Activated naive CD4-positive, alpha-beta T cell treated with anti-CD3 and anti-CD28 coated beads, Interleukin-2, amount 10 ng/mL, durations not matched to agents 7 days and 5 days (primary cell): ENCODE measurements at regions not wholly inside any gene's neighbourhood (a gene's known extent, or its start where the extent isn't known, plus 50 kb on each side); places are given as distances from the start of the nearest gene placed in this dataset.
"Not testable (repeated sequence)": the region's sequence is repeated elsewhere in the genome, so short reads cannot be mapped to it uniquely, and the experiment has no call there.

Source experiments
- CTCF ChIA-PET: fragments of 350-600 bp; sonication (Branson Sonifier 250); formaldehyde crosslinking; loops from one replicate; lab custom pipeline; 2021; ENCODE audit warnings: antibody characterized with exemption; lab: Charles Lee
- DNase-seq: peaks from one replicate; pipeline ENCODE4 v3.0.0-alpha.2; 2020
- H3K27ac Mint-ChIP-seq: one replicate; pipeline ENCODE4 v1.8.0; 2021; ENCODE audit warnings: mild to moderate bottlenecking, moderate library complexity, mixed read lengths
- H3K27me3 Mint-ChIP-seq: one replicate; pipeline ENCODE4 v1.8.0; 2021; ENCODE audit warnings: mild to moderate bottlenecking, mixed read lengths
- H3K36me3 Mint-ChIP-seq: one replicate; pipeline ENCODE4 v1.8.0; 2021; ENCODE audit warnings: mixed read lengths
- H3K4me1 Mint-ChIP-seq: one replicate; pipeline ENCODE4 v1.8.0; 2021; ENCODE audit warnings: mixed read lengths
- H3K4me3 Mint-ChIP-seq: one replicate; pipeline ENCODE4 v1.8.0; 2021; ENCODE audit warnings: mild to moderate bottlenecking, moderate library complexity, mixed read lengths
- H3K9me3 Mint-ChIP-seq: one replicate; pipeline ENCODE4 v1.8.0; 2021; ENCODE audit warnings: mixed read lengths

DNA sequence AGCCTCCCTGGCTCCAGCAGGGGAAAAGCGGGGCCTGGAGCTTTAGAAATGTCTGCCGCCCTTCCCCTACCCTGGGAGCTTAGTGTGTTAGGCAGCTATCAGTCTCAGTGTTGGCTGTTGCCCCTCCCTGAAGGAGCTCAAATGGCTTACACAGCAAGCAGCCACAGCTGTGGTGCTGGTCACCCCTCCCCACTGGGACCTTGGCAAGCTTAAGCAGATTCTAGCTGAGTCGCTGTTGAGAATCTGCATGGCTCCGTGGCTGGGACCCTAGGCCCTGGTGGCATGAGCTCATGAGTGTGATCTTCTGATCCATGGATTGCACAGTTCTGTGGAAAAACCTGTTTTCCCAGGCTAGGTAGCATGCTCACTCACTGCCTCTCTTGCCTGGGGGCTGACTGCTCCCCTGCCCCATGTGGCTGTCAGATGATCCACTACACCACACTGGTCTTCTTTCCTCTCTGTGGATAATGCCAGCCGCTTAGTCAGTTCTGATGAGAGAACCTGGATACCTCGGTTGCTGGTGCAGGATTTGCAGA is 714.0 kb downstream of the MAFB start:
- no peaks in the 10 kb centered on the region for H3K27me3 Mint-ChIP-seq
- no peak overlapping the region for H3K4me3 Mint-ChIP-seq
- no peaks in the 10 kb centered on the region for H3K36me3 Mint-ChIP-seq
- H3K4me1 Mint-ChIP-seq = no peaks in the 10 kb centered on the region
- no peak for DNase-seq
- peaks cover 10% of the 10 kb centered on the region for H3K9me3 Mint-ChIP-seq
- H3K27ac Mint-ChIP-seq = no peak overlapping the region
- CTCF ChIA-PET = no interaction called here

DNA sequence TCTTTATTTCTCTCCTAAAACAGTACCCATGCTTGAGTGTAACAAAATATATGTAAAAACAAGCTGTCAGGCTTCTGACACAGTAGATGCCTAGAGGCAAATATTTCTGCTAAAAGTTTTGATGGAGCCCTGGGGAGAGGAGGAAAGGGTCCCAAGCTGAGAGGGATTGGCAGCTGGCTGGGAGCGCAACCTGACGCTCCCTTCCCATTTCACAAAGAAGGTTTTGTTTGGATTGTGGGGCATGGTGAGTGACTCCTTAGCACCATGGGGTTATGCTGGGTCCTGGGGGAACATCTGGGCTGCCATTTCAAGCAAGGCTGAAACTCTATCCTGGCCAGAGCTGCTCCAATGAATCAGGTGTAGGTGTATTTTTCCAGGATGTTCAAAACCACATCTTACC is 720.5 kb downstream of the MAFB start:
- CTCF ChIA-PET = no interaction called here
- Mint-ChIP-seq H3K4me3 (no peak overlapping the region), H3K4me1 (no peaks in the 10 kb centered on the region), H3K27ac (no peak overlapping the region), H3K36me3 (no peaks in the 10 kb centered on the region), H3K27me3 (no peaks in the 10 kb centered on the region), H3K9me3 (peaks cover 17% of the 10 kb centered on the region)
- DNase-seq = no peak

DNA sequence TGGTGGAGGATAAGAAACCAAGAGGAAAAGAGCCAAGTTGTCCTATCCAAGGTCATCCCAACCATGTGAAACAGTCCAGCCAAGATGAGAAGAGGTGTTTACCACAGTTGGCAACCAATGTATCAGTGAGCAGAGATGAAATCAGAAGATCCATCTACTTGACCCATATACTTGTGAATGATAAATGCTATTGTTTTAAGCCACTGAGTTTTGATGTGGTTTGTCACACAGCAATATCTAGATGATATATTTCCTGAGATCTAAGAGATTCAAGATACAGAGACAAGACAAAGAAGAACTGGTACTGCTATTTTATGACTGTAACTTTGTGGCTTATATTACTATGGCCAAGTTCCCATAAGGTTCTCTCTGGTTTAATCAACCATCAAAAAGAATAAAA is 721.2 kb downstream of the MAFB start:
- CTCF ChIA-PET = no interaction called here
- Mint-ChIP-seq H3K27ac (no peak overlapping the region), H3K4me1 (no peaks in the 10 kb centered on the region), H3K9me3 (peaks cover 17% of the 10 kb centered on the region), H3K36me3 (no peaks in the 10 kb centered on the region), H3K27me3 (no peaks in the 10 kb centered on the region), H3K4me3 (no peak overlapping the region)
- DNase-seq = no peak

DNA sequence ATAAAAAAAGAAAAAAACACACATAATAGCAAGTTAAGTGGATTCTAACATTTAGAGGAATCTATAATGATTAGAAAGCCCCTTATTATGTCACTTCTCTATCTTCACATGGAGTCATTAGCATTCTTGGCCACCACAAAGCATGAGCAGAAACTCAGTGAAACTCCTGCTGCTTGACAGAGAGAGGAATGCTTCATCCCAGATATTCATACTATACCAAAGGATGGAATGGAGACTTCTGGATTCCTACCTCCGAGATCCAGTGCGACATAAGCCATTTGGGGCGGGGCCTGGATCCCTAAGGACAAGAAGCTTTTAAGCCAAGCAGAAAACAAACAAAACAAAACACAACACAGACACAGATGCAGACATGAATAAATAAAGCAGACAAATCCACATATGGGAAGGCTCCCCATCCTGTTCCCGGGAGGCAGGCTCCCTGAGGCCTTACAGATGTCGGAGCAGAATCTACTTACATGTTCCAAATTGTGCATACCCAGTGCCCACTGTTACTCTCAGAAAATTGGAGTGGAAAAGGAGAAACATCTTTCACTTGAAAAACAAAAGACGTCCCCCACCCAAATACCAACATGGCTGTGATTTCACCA is 727.3 kb downstream of the MAFB start:
- no peaks in the 10 kb centered on the region for H3K36me3 Mint-ChIP-seq
- CTCF ChIA-PET = no interaction called here

DNA sequence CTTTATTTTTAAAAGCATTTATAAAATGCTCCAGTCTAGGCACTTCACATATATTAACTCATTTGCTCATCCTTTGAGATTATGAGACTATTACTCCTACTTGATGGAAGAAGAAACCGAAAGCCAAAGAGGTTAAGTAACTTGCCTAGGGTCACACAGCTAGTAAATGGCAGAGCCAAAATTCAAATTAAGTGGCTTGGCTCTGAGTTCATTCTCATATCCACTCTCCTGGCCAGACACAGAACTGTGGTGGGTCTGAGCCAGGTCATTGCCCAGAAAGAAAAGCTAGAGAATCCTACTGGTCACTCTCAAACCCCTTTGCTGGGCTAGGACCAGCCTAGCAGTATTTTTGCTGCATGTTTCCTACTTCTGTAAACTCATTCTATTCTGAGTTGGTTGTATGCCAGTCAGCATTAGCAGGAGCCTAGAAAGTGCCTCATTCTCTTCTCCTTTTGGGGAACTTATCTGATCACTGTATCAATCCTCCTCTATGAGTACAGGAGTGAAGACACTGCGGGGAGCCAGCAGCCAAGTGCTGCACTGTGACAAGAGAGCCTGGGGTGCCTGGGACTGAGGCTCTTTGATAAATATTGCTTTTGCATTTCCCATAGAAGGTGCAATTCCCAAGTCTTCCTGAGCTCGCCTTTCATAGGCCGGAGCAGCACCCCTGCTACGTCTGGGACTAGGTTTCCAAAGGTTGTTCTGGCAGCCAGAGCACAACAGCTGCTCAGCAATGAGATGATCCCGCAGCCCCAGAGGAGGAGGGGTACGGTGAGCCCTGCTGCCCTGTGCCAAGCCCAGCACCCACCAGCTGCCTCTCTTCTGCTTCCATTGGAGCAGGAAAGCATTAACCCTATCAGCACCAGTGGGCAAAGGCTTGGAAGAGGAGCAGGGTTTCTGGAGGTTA is 728.3 kb downstream of the MAFB start:
- Mint-ChIP-seq H3K36me3 (no peaks in the 10 kb centered on the region), H3K4me3 (no peak overlapping the region), H3K4me1 (no peaks in the 10 kb centered on the region), H3K27me3 (no peaks in the 10 kb centered on the region), H3K27ac (no peak overlapping the region), H3K9me3 (no peaks in the 10 kb centered on the region)
- CTCF ChIA-PET = no interaction called here
- DNase-seq = no peak

More for the DNA sequence above, 727.3 kb downstream of the MAFB start:
- H3K9me3 Mint-ChIP-seq = no peaks in the 10 kb centered on the region
- no peak for DNase-seq
- no peaks in the 10 kb centered on the region for H3K4me1 Mint-ChIP-seq
- no peak overlapping the region for H3K4me3 Mint-ChIP-seq
- no peak overlapping the region for H3K27ac Mint-ChIP-seq
- no peaks in the 10 kb centered on the region for H3K27me3 Mint-ChIP-seq

DNA sequence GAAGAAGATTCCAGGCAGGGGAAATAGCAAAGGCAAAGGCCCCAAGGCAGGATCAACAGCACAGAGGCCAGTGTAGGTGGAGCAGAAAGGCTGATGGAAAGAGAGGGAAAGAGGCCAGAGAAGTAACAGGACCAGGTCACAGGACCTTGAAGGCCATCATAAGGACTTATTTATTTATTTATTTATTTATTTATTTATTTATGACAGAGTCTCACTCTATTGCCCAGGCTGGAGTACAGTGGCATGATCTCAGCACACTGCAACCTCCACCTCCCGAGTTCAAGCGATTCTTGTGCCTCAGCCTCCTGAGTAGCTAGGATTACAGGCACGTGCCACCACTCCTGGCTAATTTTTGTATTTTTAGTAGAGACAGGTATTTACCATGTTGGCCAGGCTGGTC is 731.1 kb downstream of the MAFB start:
- H3K9me3 Mint-ChIP-seq, CTCF ChIA-PET, H3K27me3 Mint-ChIP-seq, H3K4me3 Mint-ChIP-seq, H3K4me1 Mint-ChIP-seq, H3K27ac Mint-ChIP-seq, DNase-seq, H3K36me3 Mint-ChIP-seq: not testable (repeated sequence)

DNA sequence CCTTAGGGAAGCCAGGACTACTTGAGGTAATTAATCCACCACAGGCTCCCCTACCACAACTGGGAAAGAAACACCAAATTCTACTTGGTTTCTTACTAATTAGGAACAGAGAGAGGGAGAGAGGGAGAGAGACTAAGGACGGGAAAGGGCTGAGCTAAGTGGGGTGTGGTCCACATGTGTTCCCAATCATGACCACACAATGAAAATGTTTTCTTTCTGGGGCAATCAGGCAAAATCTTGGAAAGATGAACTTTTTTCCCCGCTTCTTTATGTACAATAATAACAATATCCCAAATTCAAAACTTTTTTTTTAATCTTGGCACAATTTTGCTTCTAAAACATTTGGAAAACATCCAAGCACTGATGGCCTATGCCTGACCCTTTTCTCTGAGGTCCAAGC is 734.4 kb downstream of the MAFB start:
- H3K27me3 Mint-ChIP-seq = no peaks in the 10 kb centered on the region
- peaks cover 2% of the 10 kb centered on the region for H3K9me3 Mint-ChIP-seq
- CTCF ChIA-PET = no interaction called here
- H3K4me3 Mint-ChIP-seq = no peak overlapping the region
- no peak for DNase-seq
- H3K36me3 Mint-ChIP-seq = no peaks in the 10 kb centered on the region
- no peak overlapping the region for H3K27ac Mint-ChIP-seq
- H3K4me1 Mint-ChIP-seq = no peaks in the 10 kb centered on the region

DNA sequence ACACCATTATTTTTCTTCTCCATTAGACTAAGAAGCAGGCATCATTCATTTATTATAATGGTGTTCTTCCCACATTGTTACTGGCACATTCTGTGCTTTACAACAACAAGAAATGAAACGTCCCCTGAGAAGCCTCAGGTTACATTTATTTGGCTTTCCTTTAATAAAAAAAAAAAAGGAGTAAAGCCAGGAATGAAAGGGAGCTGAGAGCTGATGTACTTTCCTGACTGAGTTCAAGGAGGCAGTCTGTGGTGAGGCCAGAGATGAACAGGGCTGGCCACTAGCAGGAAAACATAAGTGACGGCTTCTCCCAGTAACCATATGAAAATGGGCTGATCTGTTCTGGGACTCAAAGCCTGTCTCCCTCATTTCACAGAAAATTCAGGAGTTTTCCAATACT is 742.1 kb downstream of the MAFB start:
- CTCF ChIA-PET = interaction anchor here (0.6 kb wide), 1 partner anchor 858 kb away, joined by 3 read pairs; no protein-coding TSS in a partner anchor
- Mint-ChIP-seq H3K4me1 (no peaks in the 10 kb centered on the region), H3K9me3 (peaks cover 5% of the 10 kb centered on the region), H3K27me3 (no peaks in the 10 kb centered on the region), H3K27ac (no peak overlapping the region), H3K36me3 (no peaks in the 10 kb centered on the region), H3K4me3 (no peak overlapping the region)
- no peak for DNase-seq

DNA sequence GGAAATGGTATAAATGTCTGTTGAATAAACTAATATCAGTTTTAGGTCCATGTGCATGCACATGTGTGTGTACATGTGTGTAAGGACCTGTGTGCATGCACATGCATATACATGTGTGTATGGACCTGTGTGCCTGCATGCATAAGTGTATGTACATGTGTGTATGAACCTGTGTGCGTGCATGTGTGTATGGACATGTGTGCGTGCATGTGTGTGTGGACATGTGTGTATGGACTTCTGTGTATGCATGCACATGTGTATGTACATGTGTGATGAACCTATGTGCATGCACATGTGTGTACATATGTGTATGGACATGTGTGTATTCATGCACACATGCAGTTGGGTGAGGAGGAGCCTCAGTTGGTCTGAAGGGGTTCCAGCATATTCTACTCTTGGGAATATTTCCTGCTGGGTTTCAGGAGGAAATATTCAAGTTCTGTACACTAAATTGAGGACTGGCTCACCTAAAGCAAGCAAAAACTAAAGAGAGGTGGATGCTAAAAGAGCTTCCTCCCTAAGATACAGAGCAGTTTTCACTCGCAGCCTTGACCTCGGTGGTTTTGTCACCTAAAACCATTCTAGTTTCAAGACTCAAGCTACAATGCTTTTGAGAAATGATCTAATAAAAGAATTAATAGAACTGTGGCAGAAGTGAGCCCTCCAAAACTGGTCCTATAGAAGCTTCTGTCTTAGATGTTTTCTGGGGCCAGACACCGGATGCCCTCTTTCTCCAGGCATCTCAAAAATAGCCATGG is 742.8 kb downstream of the MAFB start:
- CTCF ChIA-PET = no interaction called here
- H3K27ac Mint-ChIP-seq = no peak overlapping the region
- H3K4me3 Mint-ChIP-seq = no peak overlapping the region
- H3K27me3 Mint-ChIP-seq = no peaks in the 10 kb centered on the region
- DNase-seq = no peak
- peaks cover 5% of the 10 kb centered on the region for H3K9me3 Mint-ChIP-seq
- H3K36me3 Mint-ChIP-seq = no peaks in the 10 kb centered on the region
- no peaks in the 10 kb centered on the region for H3K4me1 Mint-ChIP-seq

DNA sequence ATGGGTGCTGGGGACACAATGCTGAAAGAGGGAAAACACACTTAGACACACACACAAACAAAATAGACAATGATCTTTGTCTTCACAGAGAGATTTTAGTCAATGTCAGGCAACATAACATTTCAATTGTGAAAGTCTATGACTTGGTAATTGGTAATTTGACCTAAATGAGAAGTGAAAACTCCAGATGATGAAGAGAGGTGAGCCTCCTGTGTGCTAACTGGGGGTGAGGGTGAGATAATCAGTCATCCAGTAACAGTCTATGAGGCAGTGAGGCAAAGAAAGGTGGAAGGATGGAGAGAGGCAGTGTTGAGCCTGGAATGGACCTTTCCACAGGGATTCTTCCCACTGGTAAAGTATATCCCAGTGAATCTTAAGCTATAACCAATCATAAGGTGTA is 744.2 kb downstream of the MAFB start:
- no peak for DNase-seq
- Mint-ChIP-seq H3K9me3 (peaks cover 3% of the 10 kb centered on the region), H3K27me3 (no peaks in the 10 kb centered on the region), H3K4me1 (no peaks in the 10 kb centered on the region), H3K27ac (no peak overlapping the region), H3K36me3 (no peaks in the 10 kb centered on the region), H3K4me3 (no peak overlapping the region)
- CTCF ChIA-PET = no interaction called here

DNA sequence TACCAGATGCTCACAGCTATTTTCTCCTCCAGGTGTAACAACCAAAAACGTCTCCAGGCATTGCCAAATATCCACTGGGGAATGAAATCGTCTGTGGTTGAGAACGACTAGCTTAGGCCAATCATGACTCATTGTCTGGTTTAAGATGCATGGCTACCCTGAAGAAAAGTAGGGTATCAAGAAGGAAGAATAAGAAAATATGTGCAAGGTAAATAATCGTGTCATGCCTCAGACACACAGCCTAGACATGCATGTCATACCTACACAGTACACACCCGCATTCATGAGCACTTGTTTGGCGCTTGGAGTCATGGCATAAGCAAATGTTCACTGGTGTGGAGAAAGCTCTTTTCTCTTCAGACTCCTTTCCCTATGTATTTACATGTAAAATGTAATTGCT is 745.7 kb downstream of the MAFB start:
- no peak for DNase-seq
- H3K27ac Mint-ChIP-seq = no peak overlapping the region
- H3K4me3 Mint-ChIP-seq = no peak overlapping the region
- H3K27me3 Mint-ChIP-seq = no peaks in the 10 kb centered on the region
- no peaks in the 10 kb centered on the region for H3K36me3 Mint-ChIP-seq
- CTCF ChIA-PET = no interaction called here
- H3K4me1 Mint-ChIP-seq = no peaks in the 10 kb centered on the region
- peaks cover 3% of the 10 kb centered on the region for H3K9me3 Mint-ChIP-seq

DNA sequence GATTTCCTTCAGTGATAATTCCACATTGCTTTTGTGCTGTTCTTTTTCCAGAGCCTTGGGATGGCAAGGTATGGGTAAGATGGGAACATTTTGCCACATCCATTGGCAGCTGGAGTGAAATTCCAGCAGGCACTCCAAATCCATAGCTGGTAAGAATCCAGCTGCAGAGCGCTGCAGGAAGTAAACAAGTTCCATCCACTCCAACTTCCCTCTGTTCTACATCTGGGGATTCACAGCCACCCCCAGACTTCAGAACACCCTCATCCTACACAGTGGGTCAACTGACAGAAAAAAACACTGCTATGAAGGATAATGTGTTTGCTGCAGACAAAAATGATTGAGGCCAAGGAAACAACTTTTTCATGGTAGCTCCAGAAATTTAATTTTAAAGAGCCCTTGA is 747.8 kb downstream of the MAFB start:
- H3K36me3 Mint-ChIP-seq = no peaks in the 10 kb centered on the region
- no peaks in the 10 kb centered on the region for H3K4me1 Mint-ChIP-seq
- H3K27me3 Mint-ChIP-seq = no peaks in the 10 kb centered on the region
- CTCF ChIA-PET = no interaction called here
- DNase-seq = no peak
- H3K9me3 Mint-ChIP-seq = peaks cover 3% of the 10 kb centered on the region
- H3K27ac Mint-ChIP-seq = no peak overlapping the region
- H3K4me3 Mint-ChIP-seq = no peak overlapping the region

DNA sequence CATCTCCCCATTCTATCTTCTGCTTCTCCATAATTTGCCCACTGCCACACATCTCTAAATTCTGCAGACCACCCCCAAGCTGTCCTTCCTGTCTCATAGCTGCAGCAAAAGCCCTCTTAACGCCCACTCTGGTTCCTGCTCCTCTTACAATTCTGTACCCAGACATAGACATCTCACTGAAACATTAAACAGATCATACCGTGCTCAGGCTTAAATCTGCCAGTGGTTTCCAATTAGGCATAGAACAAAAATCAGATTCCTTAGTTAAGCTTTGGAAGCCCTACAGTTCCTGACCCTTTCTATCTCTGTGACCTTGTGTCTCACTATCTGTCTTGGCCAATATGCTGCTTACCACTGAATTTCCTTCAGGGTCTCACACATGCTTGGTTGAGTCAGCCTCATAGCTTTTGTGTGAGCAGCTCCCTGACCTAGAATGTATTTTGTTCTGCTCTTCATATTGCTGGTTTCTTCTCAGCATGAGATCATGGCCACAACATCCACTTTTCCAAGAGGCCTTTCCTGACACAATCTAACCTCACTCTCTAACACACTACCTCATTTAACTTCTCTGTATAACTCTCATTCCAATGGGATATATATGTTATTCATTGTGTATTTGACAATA is 749.7 kb downstream of the MAFB start:
- no peak overlapping the region for H3K4me3 Mint-ChIP-seq
- CTCF ChIA-PET = no interaction called here
- H3K9me3 Mint-ChIP-seq = no peaks in the 10 kb centered on the region
- H3K27ac Mint-ChIP-seq = no peak overlapping the region
- DNase-seq = no peak
- no peaks in the 10 kb centered on the region for H3K36me3 Mint-ChIP-seq
- no peaks in the 10 kb centered on the region for H3K4me1 Mint-ChIP-seq
- H3K27me3 Mint-ChIP-seq = no peaks in the 10 kb centered on the region

DNA sequence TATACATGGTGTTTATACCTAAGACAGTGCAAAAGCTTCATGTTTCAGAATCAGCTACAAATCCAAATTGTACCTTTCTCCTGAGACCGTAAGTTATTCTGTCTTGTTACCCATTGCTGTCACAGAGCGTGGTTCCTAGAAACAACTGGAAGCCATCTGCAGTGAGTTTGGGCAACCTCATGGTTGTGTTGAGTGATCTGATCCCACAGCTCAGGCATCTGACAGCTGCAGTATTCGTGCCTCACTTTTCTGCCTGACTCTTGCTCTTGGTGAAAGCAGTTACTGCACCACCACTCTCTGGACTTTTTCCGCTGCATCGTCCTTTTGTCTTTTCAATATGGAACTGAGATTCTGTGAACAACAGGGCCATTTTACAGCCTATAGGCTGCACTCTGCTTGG is 752.6 kb downstream of the MAFB start:
- H3K4me3 Mint-ChIP-seq = no peak overlapping the region
- no peak for DNase-seq
- no peaks in the 10 kb centered on the region for H3K27me3 Mint-ChIP-seq
- H3K4me1 Mint-ChIP-seq = no peaks in the 10 kb centered on the region
- H3K36me3 Mint-ChIP-seq = no peaks in the 10 kb centered on the region
- no peaks in the 10 kb centered on the region for H3K9me3 Mint-ChIP-seq
- CTCF ChIA-PET = no interaction called here
- H3K27ac Mint-ChIP-seq = no peak overlapping the region
